DMS79 (cell line): ENCODE measurements at regions not wholly inside any gene's neighbourhood (a gene's known extent, or its start where the extent isn't known, plus 50 kb on each side); places are given as distances from the start of the nearest gene placed in this dataset.

Experiments
- DNase-seq: peaks from one replicate; lab custom pipeline; 2025; lab: John Stamatoyannopoulos, UW

GRCh38 chr3:64353226-64353625, 128.0 kb upstream of the PRICKLE2 start:
- no peak for DNase-seq

GRCh38 chr3:64352639-64352992, 127.3 kb upstream of the PRICKLE2 start:
- DNase-seq, result no peak

- no peak for DNase-seq
Observed at GRCh38 chr3:64351713-64352638, 126.7 kb upstream of the PRICKLE2 start.

GRCh38 chr3:64349551-64349950, 124.3 kb upstream of the PRICKLE2 start:
- DNase-seq, result no peak

- DNase-seq, result no peak
Observed at GRCh38 chr3:64345371-64345770, 120.1 kb upstream of the PRICKLE2 start.

- no peak for DNase-seq
Observed at GRCh38 chr3:64344721-64345207, 119.5 kb upstream of the PRICKLE2 start.

GRCh38 chr3:64343689-64344430, 118.6 kb upstream of the PRICKLE2 start:
- DNase-seq, result no peak

- DNase-seq, result no peak
Observed at GRCh38 chr3:64342940-64343688, 117.8 kb upstream of the PRICKLE2 start.

- DNase-seq, result no peak
Observed at GRCh38 chr3:64341296-64341695, 116.0 kb upstream of the PRICKLE2 start.

- no peak for DNase-seq
Observed at GRCh38 chr3:64340641-64341101, 115.4 kb upstream of the PRICKLE2 start.

- DNase-seq, result no peak
Observed at GRCh38 chr3:64336488-64336887, 111.2 kb upstream of the PRICKLE2 start.

- DNase-seq, result no peak
Observed at GRCh38 chr3:64332459-64333350, 107.4 kb upstream of the PRICKLE2 start.

GRCh38 chr3:64331605-64332004, 106.3 kb upstream of the PRICKLE2 start:
- DNase-seq, result no peak

GRCh38 chr3:64329037-64329436, 103.8 kb upstream of the PRICKLE2 start:
- no peak for DNase-seq

- DNase-seq, result no peak
Observed at GRCh38 chr3:64327100-64327804, 102.0 kb upstream of the PRICKLE2 start.

GRCh38 chr3:64321747-64322146, 96.5 kb upstream of the PRICKLE2 start:
- no peak for DNase-seq

- DNase-seq, result no peak
Observed at GRCh38 chr3:64319391-64319790, 94.1 kb upstream of the PRICKLE2 start.

GRCh38 chr3:64318668-64319271, 93.5 kb upstream of the PRICKLE2 start:
- DNase-seq, result no peak

- no peak for DNase-seq
Observed at GRCh38 chr3:64318001-64318400, 92.7 kb upstream of the PRICKLE2 start.

- DNase-seq, result no peak
Observed at GRCh38 chr3:64316971-64317370, 91.7 kb upstream of the PRICKLE2 start.
